NT2/D1 (cell line): ENCODE measurements at regions not wholly inside any gene's neighbourhood (a gene's known extent, or its start where the extent isn't known, plus 50 kb on each side); places are given as distances from the start of the nearest gene placed in this dataset.

Source experiments
- DNase-seq: peaks from one replicate; pipeline ENCODE4 v3.0.0-alpha.2; 2011; ENCODE audit warnings: low read depth, low spot score
- H3K27me3 ChIP-seq: 2 replicates; pipeline ENCODE4 v1.6.0; 2011; ENCODE audit warnings: mild to moderate bottlenecking; ENCODE audit not compliant: insufficient read length, insufficient read depth
- H3K36me3 ChIP-seq: 2 replicates; pipeline ENCODE4 v1.6.1; 2011; ENCODE audit warnings: mild to moderate bottlenecking, low read length, mixed read lengths; ENCODE audit not compliant: insufficient read depth, insufficient read length
- H3K4me1 ChIP-seq: 2 replicates; pipeline ENCODE4 v1.5.1; 2011; ENCODE audit not compliant: insufficient read depth, insufficient read length
- H3K4me3 ChIP-seq: 2 replicates; pipeline ENCODE4 v1.5.1; 2011; ENCODE audit warnings: low read depth; ENCODE audit not compliant: insufficient read length
- H3K9ac ChIP-seq: 2 replicates; pipeline ENCODE4 v1.6.0; 2011; ENCODE audit warnings: low read depth; ENCODE audit not compliant: insufficient read length
- H3K9me3 ChIP-seq: 2 replicates; pipeline ENCODE4 v1.5.1; 2011; ENCODE audit warnings: mild to moderate bottlenecking, low read length; ENCODE audit not compliant: insufficient read depth
- SUZ12 ChIP-seq: IDR thresholded peaks from 2 replicates; pipeline ENCODE4 v1.6.1; 2011; ENCODE audit not compliant: insufficient read length, insufficient read depth; ENCODE audit errors: extremely low read depth
- YY1 ChIP-seq: IDR thresholded peaks from 2 replicates; pipeline ENCODE4 v1.6.1; 2011; ENCODE audit not compliant: insufficient read length, insufficient read depth
- ZNF274 ChIP-seq: IDR thresholded peaks from 2 replicates; pipeline ENCODE4 v1.6.1; 2011; ENCODE audit warnings: mild to moderate bottlenecking, low read depth, low read length

DNA sequence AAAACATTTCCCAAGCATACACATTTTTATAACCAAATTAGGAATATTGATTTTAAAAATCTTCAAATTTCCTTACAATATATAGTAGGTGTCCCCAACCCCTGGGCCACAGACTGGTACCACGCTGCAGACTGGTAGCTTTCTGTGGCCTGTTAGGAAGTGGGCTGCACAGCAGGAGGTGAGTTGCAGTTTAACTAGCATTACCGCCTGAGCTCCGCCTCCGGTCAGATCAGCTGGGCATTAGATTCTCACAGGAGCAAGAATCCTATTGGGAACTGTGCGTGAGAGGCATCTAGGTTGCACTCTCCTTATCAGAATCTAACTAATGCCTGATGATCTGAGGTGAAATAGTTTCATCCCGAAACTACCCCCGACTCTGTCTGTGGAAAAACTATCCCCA, 62.1 kb downstream of the ZWINT start:
- Histone ChIP-seq H3K9me3 (no peaks in the 10 kb centered on the region), H3K4me1 (no peaks in the 10 kb centered on the region), H3K36me3 (no peaks in the 10 kb centered on the region), H3K27me3 (no peaks in the 10 kb centered on the region), H3K4me3 (no peak overlapping the region), H3K9ac (no peak overlapping the region)
- no peak for TF ChIP-seq YY1
- TF ChIP-seq ZNF274: no peak
- no peak for TF ChIP-seq SUZ12
- no peak for DNase-seq

DNA sequence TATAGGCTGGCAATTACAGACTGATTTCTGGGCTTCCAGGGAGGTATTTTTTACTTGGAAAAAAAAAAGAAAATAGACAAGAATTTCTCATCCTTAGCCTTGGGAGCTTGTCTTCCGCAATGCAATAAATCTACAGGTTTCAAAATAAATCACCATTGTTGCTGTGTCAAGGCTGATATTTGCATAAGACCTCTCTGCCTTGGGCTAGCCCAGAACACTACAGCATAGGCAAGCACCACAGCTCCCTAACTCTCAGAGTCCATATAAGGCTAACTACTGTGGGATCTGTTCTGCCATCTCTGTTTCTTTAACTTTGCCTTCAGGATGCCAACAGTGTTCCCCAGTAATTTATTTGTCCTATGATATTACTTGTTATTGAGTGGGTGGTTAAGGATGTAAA, 64.4 kb downstream of the ZWINT start:
- Histone ChIP-seq H3K9ac (no peak overlapping the region), H3K36me3 (no peaks in the 10 kb centered on the region), H3K9me3 (no peaks in the 10 kb centered on the region), H3K27me3 (no peaks in the 10 kb centered on the region), H3K4me1 (no peaks in the 10 kb centered on the region), H3K4me3 (no peak overlapping the region)
- no peak for DNase-seq
- TF ChIP-seq YY1 (no peak), SUZ12 (no peak), ZNF274 (no peak)

DNA sequence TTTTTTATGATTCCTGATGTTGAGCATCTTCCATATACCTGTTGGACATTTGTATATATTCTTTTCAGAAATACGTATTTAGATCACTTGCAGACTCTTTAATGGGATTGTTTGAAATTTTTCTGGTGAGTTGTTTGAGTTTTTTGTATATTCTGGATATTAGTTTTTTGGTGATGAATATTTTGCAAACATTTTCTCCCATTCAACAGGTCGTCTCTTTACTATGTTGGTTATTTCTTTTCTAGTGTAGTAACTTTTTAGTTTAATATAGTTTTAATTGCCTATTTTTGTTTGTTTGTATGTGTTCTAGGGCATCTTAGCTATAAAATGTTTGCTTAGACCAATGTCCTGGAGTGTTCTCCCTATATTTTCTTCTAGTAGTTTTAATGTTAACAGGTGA, 72.7 kb downstream of the ZWINT start:
- no peak for DNase-seq
- H3K36me3 ChIP-seq: no peaks in the 10 kb centered on the region
- TF ChIP-seq YY1 (no peak), ZNF274 (no peak), SUZ12 (no peak)
- no peak overlapping the region for H3K9ac ChIP-seq
- no peaks in the 10 kb centered on the region for H3K27me3 ChIP-seq
- no peaks in the 10 kb centered on the region for H3K4me1 ChIP-seq
- no peak overlapping the region for H3K4me3 ChIP-seq
- H3K9me3 ChIP-seq: no peaks in the 10 kb centered on the region

DNA sequence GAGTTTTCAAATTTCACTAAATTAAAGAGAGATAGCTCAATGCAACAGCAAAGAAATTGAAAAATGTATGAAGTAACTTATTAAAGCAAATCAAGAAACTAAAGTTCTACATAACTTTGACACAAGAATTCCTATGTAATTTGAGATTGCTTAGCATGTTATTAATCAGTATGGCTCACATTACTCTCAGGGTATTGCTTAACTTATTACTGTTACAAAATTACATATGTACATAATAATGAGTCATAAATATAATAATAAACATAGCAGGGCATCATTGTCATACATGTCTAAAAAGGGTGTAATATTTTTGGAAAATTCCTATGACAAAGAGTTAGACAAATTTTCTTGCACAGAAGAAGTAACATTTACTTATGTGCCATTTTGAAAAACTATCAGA, 75.0 kb downstream of the ZWINT start:
- H3K4me1 ChIP-seq: no peaks in the 10 kb centered on the region
- H3K9ac ChIP-seq: no peak overlapping the region
- no peak for TF ChIP-seq YY1
- TF ChIP-seq SUZ12: no peak
- TF ChIP-seq ZNF274: no peak
- H3K9me3 ChIP-seq: no peaks in the 10 kb centered on the region
- H3K27me3 ChIP-seq: no peaks in the 10 kb centered on the region
- no peak for DNase-seq
- no peaks in the 10 kb centered on the region for H3K36me3 ChIP-seq
- H3K4me3 ChIP-seq: no peak overlapping the region

DNA sequence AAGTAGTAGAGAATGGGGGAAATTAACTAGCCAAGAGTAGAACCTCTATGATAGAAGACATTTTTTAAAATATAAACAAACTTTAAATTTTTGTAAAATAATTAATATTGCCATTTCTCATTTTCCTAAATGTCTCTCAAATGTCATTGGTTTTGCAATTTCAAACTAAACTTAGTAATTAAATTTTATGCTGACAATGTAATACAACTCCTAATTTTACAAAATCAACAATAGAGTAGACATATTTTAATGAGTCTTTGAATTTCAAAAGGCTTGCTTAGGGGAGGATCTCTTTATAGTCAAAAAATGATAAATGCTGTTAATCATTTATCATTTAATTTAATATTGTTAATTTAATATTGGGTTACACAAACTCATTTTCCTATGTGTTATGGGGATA, 81.8 kb downstream of the ZWINT start:
- Histone ChIP-seq H3K4me3 (no peak overlapping the region), H3K27me3 (no peaks in the 10 kb centered on the region), H3K9me3 (no peaks in the 10 kb centered on the region), H3K36me3 (no peaks in the 10 kb centered on the region), H3K4me1 (no peaks in the 10 kb centered on the region), H3K9ac (no peak overlapping the region)
- TF ChIP-seq SUZ12 (no peak), ZNF274 (no peak), YY1 (no peak)
- no peak for DNase-seq

DNA sequence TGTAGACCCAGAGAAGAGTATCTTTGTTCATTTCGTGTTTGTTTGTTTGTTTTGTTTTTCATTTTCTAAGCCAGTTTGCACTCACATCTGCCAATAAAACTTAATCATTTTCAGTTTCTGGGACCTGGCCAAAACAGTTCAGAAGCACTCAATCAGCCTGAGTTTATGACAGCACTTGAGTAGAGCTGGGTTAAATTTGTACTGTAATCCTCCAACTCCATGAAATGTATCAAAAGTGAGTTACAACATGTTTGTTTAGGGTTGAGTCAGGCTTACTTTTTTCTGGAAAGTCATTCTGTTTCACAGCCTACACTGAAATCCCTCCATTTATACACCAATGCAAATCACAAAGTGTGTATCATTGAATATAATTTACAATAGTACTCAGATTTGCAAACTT, 91.9 kb downstream of the ZWINT start:
- no peaks in the 10 kb centered on the region for H3K4me1 ChIP-seq
- no peaks in the 10 kb centered on the region for H3K9me3 ChIP-seq
- DNase-seq: no peak
- no peaks in the 10 kb centered on the region for H3K36me3 ChIP-seq
- no peaks in the 10 kb centered on the region for H3K27me3 ChIP-seq
- H3K4me3 ChIP-seq: no peak overlapping the region
- no peak for TF ChIP-seq ZNF274
- no peak for TF ChIP-seq YY1
- no peak for TF ChIP-seq SUZ12
- no peak overlapping the region for H3K9ac ChIP-seq

DNA sequence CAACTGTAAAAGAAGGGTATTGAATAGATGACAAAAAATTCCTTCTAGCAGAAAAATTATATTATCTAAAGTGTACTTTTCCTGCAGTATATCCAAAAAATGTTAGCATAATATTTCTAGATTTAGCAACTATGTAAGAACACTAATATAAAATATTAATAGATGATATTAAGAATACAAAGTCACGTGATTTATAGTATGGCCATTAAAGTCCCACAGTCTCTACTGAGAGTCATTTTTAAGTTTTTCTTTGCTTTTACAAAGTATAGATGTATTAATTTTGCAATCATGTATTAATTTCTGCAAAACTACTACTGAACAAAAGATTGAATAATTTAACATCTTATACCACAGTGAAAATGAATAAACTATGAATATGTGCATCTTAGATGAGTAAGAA, 94.9 kb downstream of the ZWINT start:
- no peak overlapping the region for H3K4me3 ChIP-seq
- H3K36me3 ChIP-seq: no peaks in the 10 kb centered on the region
- H3K9me3 ChIP-seq: no peaks in the 10 kb centered on the region
- no peak for DNase-seq
- H3K27me3 ChIP-seq: no peaks in the 10 kb centered on the region
- no peaks in the 10 kb centered on the region for H3K4me1 ChIP-seq
- no peak overlapping the region for H3K9ac ChIP-seq
- TF ChIP-seq ZNF274 (no peak), SUZ12 (no peak), YY1 (no peak)

DNA sequence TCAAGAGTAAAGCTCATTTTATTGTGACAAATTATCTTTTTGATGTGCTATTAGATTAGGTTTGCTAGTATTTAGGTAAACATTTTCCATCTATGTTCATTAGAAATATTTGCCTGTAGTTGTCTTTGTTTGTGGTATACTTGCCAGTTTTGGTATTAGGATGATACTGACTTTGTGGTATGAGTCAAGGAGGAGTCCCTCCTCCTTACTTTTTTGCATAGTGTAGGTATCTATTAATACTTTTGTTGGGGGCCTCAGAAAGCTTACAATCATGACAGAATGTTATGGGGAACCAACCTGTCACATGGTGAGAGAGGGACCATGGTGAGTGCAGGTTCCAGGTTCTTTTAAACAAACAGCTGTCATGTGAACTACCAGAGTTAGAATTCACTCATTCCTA, 102.1 kb downstream of the ZWINT start:
- Histone ChIP-seq H3K27me3 (no peaks in the 10 kb centered on the region), H3K9me3 (no peaks in the 10 kb centered on the region), H3K36me3 (no peaks in the 10 kb centered on the region), H3K4me3 (no peak overlapping the region), H3K9ac (no peak overlapping the region), H3K4me1 (no peaks in the 10 kb centered on the region)
- DNase-seq: no peak
- TF ChIP-seq SUZ12 (no peak), YY1 (no peak), ZNF274 (no peak)
